ENCODE measurements at regions not wholly inside any gene's neighbourhood (a gene's known extent, or its start where the extent isn't known, plus 50 kb on each side); places are given as distances from the start of the nearest gene placed in this dataset.

- no peak for DNase-seq (ENCODE audit: low read depth)
- H3K4me3 ChIP-seq (ENCODE audit: low read depth, low read length) = no peak overlapping the region
- no peak for TF ChIP-seq CTCF (IDR thresholded peaks at IDR 0.05; ENCODE audit: insufficient read depth, low read length)
These were observed 219.4 kb upstream of the LNX1 start for GRCh38 chr4:53810643-53811042.

- TF ChIP-seq CTCF (IDR thresholded peaks at IDR 0.05; ENCODE audit: insufficient read depth, low read length) = no peak
- DNase-seq (ENCODE audit: low read depth) = no peak
- H3K4me3 ChIP-seq (ENCODE audit: low read depth, low read length) = no peak overlapping the region
These were observed 218.5 kb upstream of the LNX1 start for GRCh38 chr4:53809816-53810215.

GRCh38 chr4:53805291-53805690 is 214.0 kb upstream of the LNX1 start:
- TF ChIP-seq CTCF (IDR thresholded peaks at IDR 0.05; ENCODE audit: insufficient read depth, low read length) = no peak
- H3K4me3 ChIP-seq (ENCODE audit: low read depth, low read length) = no peak overlapping the region
- no peak for DNase-seq (ENCODE audit: low read depth)

- TF ChIP-seq CTCF (IDR thresholded peaks at IDR 0.05; ENCODE audit: insufficient read depth, low read length) = peak; percentile 29
- H3K4me3 ChIP-seq (ENCODE audit: low read depth, low read length) = no peak overlapping the region
- DNase-seq (ENCODE audit: low read depth) = no peak
These were observed 213.4 kb upstream of the LNX1 start for GRCh38 chr4:53804719-53805118.

GRCh38 chr4:53802500-53802899 is 211.2 kb upstream of the LNX1 start:
- H3K4me3 ChIP-seq (ENCODE audit: low read depth, low read length) = no peak overlapping the region
- no peak for DNase-seq (ENCODE audit: low read depth)
- TF ChIP-seq CTCF (IDR thresholded peaks at IDR 0.05; ENCODE audit: insufficient read depth, low read length) = no peak

GRCh38 chr4:53801373-53801772 is 210.1 kb upstream of the LNX1 start:
- TF ChIP-seq CTCF (IDR thresholded peaks at IDR 0.05; ENCODE audit: insufficient read depth, low read length) = no peak
- no peak for DNase-seq (ENCODE audit: low read depth)
- H3K4me3 ChIP-seq (ENCODE audit: low read depth, low read length) = no peak overlapping the region

GRCh38 chr4:53800741-53801140 is 209.5 kb upstream of the LNX1 start:
- no peak for DNase-seq (ENCODE audit: low read depth)
- no peak overlapping the region for H3K4me3 ChIP-seq (ENCODE audit: low read depth, low read length)
- TF ChIP-seq CTCF (IDR thresholded peaks at IDR 0.05; ENCODE audit: insufficient read depth, low read length) = no peak

Measured in fibroblast of the aortic adventitia (primary cell).